Transverse colon (tissue), 4 donors: ENCODE measurements at regions not wholly inside any gene's neighbourhood (a gene's known extent, or its start where the extent isn't known, plus 50 kb on each side); places are given as distances from the start of the nearest gene placed in this dataset.
A peak's percentile ranks its signal among the peaks of the same experiment; 100 is the strongest.

Experiments
- DNase-seq: peaks from one replicate; pipeline ENCODE4 v3.0.0-alpha.2; 2019
- H3K27ac ChIP-seq, 4 donors: fragments of 200-600 bp; sonication (generic); 2 replicates each; pipeline ENCODE4 v1.5.1; 2016 to 2018; ENCODE audit warnings: inconsistent platforms in 4 of 4
- H3K27me3 ChIP-seq: fragments of 200-600 bp; sonication (generic); 2 replicates; pipeline ENCODE4 v1.5.1; 2017; ENCODE audit warnings: inconsistent platforms
- H3K36me3 ChIP-seq, 4 donors: fragments of 200-600 bp; sonication (generic); 2 replicates each; pipeline ENCODE4 v1.5.1; 2017 to 2019; ENCODE audit warnings: inconsistent platforms in 4 of 4
- H3K4me1 ChIP-seq, 4 donors: fragments of 200-600 bp; sonication (generic); 2 replicates each; pipeline ENCODE4 v1.5.1; 2017 to 2020; ENCODE audit warnings: inconsistent platforms in 4 of 4
- H3K4me3 ChIP-seq, 4 donors: fragments of 200-600 bp; sonication (generic); 1 replicate in 1 of 4; 2 replicates in 3 of 4; pipeline versions ENCODE4 v1.5.1 to v1.6.1; 2017 to 2019; ENCODE audit warnings: inconsistent platforms in 4 of 4
- H3K9me3 ChIP-seq, 2 donors: fragments of 200-600 bp; sonication (generic); 2 replicates each; pipeline ENCODE4 v1.5.1; 2017 to 2019; ENCODE audit warnings: inconsistent platforms in 2 of 2
- EP300 ChIP-seq: sonication (generic); formaldehyde crosslinking; IDR thresholded peaks from one replicate; pipeline ENCODE4 v1.6.1; 2017; ENCODE audit warnings: antibody characterized with exemption, low read depth
- POLR2A ChIP-seq: fragments of 450-650 bp; IDR thresholded peaks from one replicate; pipeline ENCODE4 v1.6.1; 2016; ENCODE audit warnings: antibody characterized with exemption, mild to moderate bottlenecking, moderate library complexity
- POLR2AphosphoS5 ChIP-seq, 3 donors: sonication (generic); formaldehyde crosslinking; IDR thresholded peaks; one replicate each; pipeline ENCODE4 v1.6.1; 2016; ENCODE audit warnings: antibody characterized with exemption in 3 of 3
- WGBS, 2 donors: methylation state at CpG; one replicate each; pipeline ENCODE4 v1.1.5; 2018; ENCODE audit warnings: low coverage in 1 of 2; 5-methylcytosine and 5-hydroxymethylcytosine counted together
- in situ Hi-C, 4 donors: fragments of 200-750 bp; cut with MboI; loops; one replicate each; pipeline versions ENCODE4 v1.15.0 to v1.15.1; 2017; ENCODE audit warnings: low sequenced_read_pairs in 3 of 4, low pct_ligation_motif_present in 1 of 4, low pct_unique_long_range_greater_than_20kb in 1 of 4
- intact Hi-C: fragments of 100-400 bp; cut with DNase I; formaldehyde crosslinking; loops from one replicate; pipeline ENCODE4 v1.15.1; 2023; ENCODE audit warnings: low total_unique reads
- TF ChIP-seq, protein P1 (sequence below), 5 experiments: fragments of 200-600 bp in 3 of 5; fragments of 450-650 bp in 2 of 5; sonication (generic) in 3 of 5; IDR thresholded peaks; 1 replicate in 2 of 5; 2 replicates in 3 of 5; pipeline ENCODE4 v1.5.1; 2016 to 2017; ENCODE audit warnings: antibody characterized with exemption in 5 of 5, inconsistent platforms in 3 of 5, mild to moderate bottlenecking in 2 of 5, moderate library complexity in 1 of 5

DNA sequence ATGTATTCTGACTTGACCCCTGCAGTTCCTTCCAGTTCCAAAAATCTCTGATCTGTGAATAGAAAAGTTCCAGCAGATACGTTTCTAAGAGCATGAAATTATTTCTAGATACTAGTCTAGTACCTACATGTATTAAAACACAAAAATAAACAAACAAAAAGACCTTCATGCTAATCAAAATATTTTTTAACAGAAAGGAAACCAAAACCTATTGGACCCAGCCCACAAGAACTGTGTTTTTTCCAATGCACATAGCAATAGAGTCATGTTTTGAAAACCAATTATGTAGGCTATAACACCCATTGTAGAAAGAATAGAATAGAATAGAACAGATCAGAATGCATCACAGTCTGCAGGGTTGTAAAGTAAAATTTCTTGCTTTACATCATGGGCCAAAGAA, 158.6 kb upstream of the TNFAIP3 start:
- WGBS, 2 donors, result 36 to 52% methylated on average over 1 of the region's 1 CpG
- no peaks in the 10 kb centered on the region for H3K9me3 ChIP-seq
- intact Hi-C loops, result loop anchor here (10.0 kb wide), 1 partner anchor 406 kb away; no protein-coding TSS in a partner anchor
- no peak overlapping the region for H3K4me3 ChIP-seq
- in situ Hi-C loops, result loop anchor here (5.0 to 25.0 kb wide), 5 partner anchors 156 to 404 kb away; partner anchors contain the start of genes PERP (in 2 of the 4) and TNFAIP3 (in 2 of the 4)
- no peaks in the 10 kb centered on the region for H3K27me3 ChIP-seq
- H3K36me3 ChIP-seq, result no peaks in the 10 kb centered on the region
- H3K4me1 ChIP-seq, result peaks cover 0 to 37% (median 7%) of the 10 kb centered on the region in 4 donors
- no peak for DNase-seq
- TF ChIP-seq, protein P1, sequence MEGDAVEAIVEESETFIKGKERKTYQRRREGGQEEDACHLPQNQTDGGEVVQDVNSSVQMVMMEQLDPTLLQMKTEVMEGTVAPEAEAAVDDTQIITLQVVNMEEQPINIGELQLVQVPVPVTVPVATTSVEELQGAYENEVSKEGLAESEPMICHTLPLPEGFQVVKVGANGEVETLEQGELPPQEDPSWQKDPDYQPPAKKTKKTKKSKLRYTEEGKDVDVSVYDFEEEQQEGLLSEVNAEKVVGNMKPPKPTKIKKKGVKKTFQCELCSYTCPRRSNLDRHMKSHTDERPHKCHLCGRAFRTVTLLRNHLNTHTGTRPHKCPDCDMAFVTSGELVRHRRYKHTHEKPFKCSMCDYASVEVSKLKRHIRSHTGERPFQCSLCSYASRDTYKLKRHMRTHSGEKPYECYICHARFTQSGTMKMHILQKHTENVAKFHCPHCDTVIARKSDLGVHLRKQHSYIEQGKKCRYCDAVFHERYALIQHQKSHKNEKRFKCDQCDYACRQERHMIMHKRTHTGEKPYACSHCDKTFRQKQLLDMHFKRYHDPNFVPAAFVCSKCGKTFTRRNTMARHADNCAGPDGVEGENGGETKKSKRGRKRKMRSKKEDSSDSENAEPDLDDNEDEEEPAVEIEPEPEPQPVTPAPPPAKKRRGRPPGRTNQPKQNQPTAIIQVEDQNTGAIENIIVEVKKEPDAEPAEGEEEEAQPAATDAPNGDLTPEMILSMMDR (IDR thresholded peaks at IDR 0.05), result no peak
- TF ChIP-seq POLR2AphosphoS5 (IDR thresholded peaks at IDR 0.05) (no peak), EP300 (no peak), POLR2A (no peak)
- H3K27ac ChIP-seq, result peak overlapping the region; percentile 9 to 53 (median 24)

DNA sequence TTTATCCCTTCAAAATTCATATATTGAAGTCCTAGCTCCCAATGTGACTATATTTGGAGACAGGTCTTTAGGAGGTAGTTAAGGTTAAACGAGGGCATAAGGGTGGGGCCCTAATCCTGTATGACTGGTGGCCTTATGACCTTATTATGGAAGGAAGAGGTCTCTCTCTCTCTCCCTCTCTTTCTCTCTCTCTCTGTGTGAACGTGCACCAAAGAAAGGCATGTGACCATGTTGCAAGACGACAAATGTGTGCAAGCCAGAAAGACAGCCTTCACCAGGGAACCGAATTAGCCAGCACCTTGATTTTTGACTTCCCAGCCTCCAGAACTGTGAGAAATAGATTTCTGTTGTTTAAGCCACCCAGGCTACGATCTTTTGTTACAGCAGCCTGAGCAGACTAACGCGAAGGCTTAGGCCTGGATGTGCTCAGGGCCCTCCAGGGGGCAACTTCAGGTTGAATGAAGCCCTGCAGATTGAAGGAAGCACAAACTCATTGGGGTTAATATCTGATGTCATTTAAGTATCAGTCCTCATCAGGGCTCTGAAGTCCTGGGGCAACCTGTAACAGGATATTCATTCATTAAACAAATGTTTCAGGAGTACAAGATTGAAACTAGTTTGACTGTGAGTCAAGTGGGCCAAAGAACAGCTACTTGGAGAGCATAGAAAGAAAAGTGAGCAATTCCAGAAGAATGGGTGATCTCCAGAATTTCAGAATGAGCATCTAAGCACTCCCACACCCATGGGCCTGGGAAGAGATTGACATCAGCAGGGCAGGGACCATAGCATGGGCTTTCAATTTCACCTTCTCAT, 157.4 kb upstream of the TNFAIP3 start:
- no peak overlapping the region for H3K27ac ChIP-seq

DNA sequence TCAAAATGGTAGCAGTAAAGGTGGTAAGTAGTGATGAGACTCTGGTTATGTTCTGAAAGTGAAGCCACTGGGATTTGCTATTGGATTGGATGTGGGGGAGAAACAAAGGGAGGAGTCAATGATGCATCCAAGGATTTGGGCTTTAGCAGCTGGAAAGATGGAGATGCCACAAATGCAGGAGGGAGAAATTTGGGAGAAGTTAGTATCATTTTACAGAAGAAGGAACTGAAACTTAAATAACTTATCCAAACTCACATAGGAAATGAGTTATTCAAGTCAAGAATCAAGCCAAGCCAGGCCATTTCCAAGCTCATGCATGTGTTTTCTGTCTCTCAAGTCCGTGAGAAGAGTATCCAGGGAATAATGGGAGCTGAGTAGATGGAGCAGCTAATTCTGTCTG, 155.1 kb upstream of the TNFAIP3 start:
- no peak for DNase-seq
- H3K9me3 ChIP-seq, result no peaks in the 10 kb centered on the region
- H3K4me3 ChIP-seq, result no peak overlapping the region
- intact Hi-C loops, result no loop called here
- H3K27me3 ChIP-seq, result no peaks in the 10 kb centered on the region
- in situ Hi-C loops, result loop anchor here in 3 of 4 donors (5.0 to 25.0 kb wide), 4 partner anchors 85 to 400 kb away; partner anchors contain the start of genes PERP (in 2 of the 3) and TNFAIP3 (in 2 of the 3)
- TF ChIP-seq POLR2A (no peak), EP300 (no peak), POLR2AphosphoS5 (IDR thresholded peaks at IDR 0.05) (no peak)
- TF ChIP-seq, protein P1 (IDR thresholded peaks at IDR 0.05), result no peak
- H3K27ac ChIP-seq, result no peak overlapping the region
- H3K4me1 ChIP-seq, result peaks cover 0 to 26% (median 7%) of the 10 kb centered on the region in 4 donors
- H3K36me3 ChIP-seq, result no peaks in the 10 kb centered on the region
- WGBS, 2 donors, result 67 to 80% methylated on average over 1 of the region's 1 CpG

More for the DNA sequence above, 157.4 kb upstream of the TNFAIP3 start:
- no peak for TF ChIP-seq POLR2AphosphoS5 (IDR thresholded peaks at IDR 0.05)
- Histone ChIP-seq H3K36me3 (no peaks in the 10 kb centered on the region), H3K4me3 (no peak overlapping the region), H3K27me3 (no peaks in the 10 kb centered on the region), H3K4me1 (peaks cover 0 to 37% (median 7%) of the 10 kb centered on the region in 4 donors), H3K9me3 (no peaks in the 10 kb centered on the region)
- WGBS, 2 donors, result 83% methylated on average over 7 of the region's 7 CpGs
- in situ Hi-C loops (loop anchor here (5.0 to 25.0 kb wide), 6 partner anchors 88 to 403 kb away; partner anchors contain the start of genes TNFAIP3 (in 4 of the 4) and PERP (in 2 of the 4)), intact Hi-C loops (loop anchor here (10.0 kb wide), 1 partner anchor 405 kb away; no protein-coding TSS in a partner anchor)
- DNase-seq, result no peak

DNA sequence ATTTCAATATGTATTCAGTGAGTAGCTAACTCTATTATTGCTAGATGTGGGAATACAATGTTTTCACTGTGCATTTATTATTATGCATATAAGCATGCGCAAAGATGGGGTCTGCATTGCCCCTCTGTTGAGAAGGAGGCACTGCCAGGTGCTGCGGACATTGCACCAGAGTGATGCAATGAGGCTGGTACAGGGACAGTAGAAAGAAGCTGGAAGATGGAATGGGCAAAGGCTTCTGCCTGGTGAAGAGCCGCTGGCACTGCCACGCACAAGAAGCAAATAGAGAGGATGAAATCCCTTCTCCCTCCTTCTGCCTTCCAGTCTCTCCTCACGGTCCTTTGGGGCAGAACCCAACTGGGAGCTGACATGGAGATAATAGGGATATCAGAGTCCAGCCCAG, 154.5 kb upstream of the TNFAIP3 start:
- no peak for DNase-seq
- Histone ChIP-seq H3K27me3 (no peaks in the 10 kb centered on the region), H3K36me3 (no peaks in the 10 kb centered on the region), H3K4me3 (no peak overlapping the region), H3K4me1 (peaks cover 0 to 20% (median 5%) of the 10 kb centered on the region in 4 donors), H3K27ac (no peak overlapping the region), H3K9me3 (no peaks in the 10 kb centered on the region)
- in situ Hi-C loops, result loop anchor here in 3 of 4 donors (5.0 to 25.0 kb wide), 4 partner anchors 85 to 400 kb away; partner anchors contain the start of genes PERP (in 2 of the 3) and TNFAIP3 (in 2 of the 3)
- TF ChIP-seq POLR2A, result no peak
- TF ChIP-seq POLR2AphosphoS5 (IDR thresholded peaks at IDR 0.05), result no peak
- no peak for TF ChIP-seq EP300
- TF ChIP-seq, protein P1 (IDR thresholded peaks at IDR 0.05), result no peak
- intact Hi-C loops, result no loop called here
- WGBS, 2 donors, result 97 to 100% methylated on average over 2 to 5 of the region's 5 CpGs
